MCF 10A (cell line): ENCODE measurements at regions not wholly inside any gene's neighbourhood (a gene's known extent, or its start where the extent isn't known, plus 50 kb on each side); places are given as distances from the start of the nearest gene placed in this dataset.
A peak's percentile ranks its signal among the peaks of the same experiment; 100 is the strongest.

ENCODE experiments used
- BruUV-seq: library from RNA; stranded (reverse); fragments of 400-500 nt; replicated peaks from 2 replicates; lab custom pipeline; 2021; lab: Mats Ljungman, UMichigan
- CTCF ChIA-PET: fragments of 300-600 bp; sonication (Branson Sonifier 250); formaldehyde crosslinking; extraction: SDS; loops from one replicate; lab custom pipeline; 2021; ENCODE audit warnings: antibody characterized with exemption, inconsistent platforms; lab: Yijun Ruan, JAX
- POLR2A ChIA-PET: fragments of 300-600, 350-650 bp; sonication (Branson Sonifier 250); formaldehyde crosslinking; extraction: SDS; loops from one replicate; lab custom pipeline; 2020; ENCODE audit warnings: antibody characterized with exemption, inconsistent platforms; lab: Yijun Ruan, JAX
- DNase-seq: peaks from one replicate; pipeline ENCODE4 v3.0.0-alpha.2; 2018; ENCODE audit not compliant: unreplicated experiment
- H3K27ac Mint-ChIP-seq: one replicate; pipeline ENCODE4 v1.8.0; 2022; ENCODE audit warnings: mild to moderate bottlenecking, low read depth, mixed read lengths; ENCODE audit not compliant: unreplicated experiment
- H3K27me3 Mint-ChIP-seq: one replicate; pipeline ENCODE4 v1.8.0; 2022; ENCODE audit warnings: mixed read lengths; ENCODE audit not compliant: insufficient read depth, unreplicated experiment
- H3K36me3 Mint-ChIP-seq: one replicate; pipeline ENCODE4 v1.8.0; 2022; ENCODE audit warnings: mild to moderate bottlenecking, moderate library complexity, mixed read lengths; ENCODE audit not compliant: insufficient read depth, unreplicated experiment
- H3K4me1 Mint-ChIP-seq: one replicate; pipeline ENCODE4 v1.8.0; 2022; ENCODE audit warnings: mixed read lengths; ENCODE audit not compliant: insufficient read depth, unreplicated experiment
- H3K4me3 Mint-ChIP-seq: one replicate; pipeline ENCODE4 v1.8.0; 2022; ENCODE audit warnings: mild to moderate bottlenecking, moderate library complexity, mixed read lengths; ENCODE audit not compliant: unreplicated experiment
- H3K9me3 Mint-ChIP-seq: one replicate; pipeline ENCODE4 v1.8.0; 2022; ENCODE audit warnings: mixed read lengths; ENCODE audit not compliant: unreplicated experiment
- CTCF ChIP-seq: fragments of 200-600 bp; IDR thresholded peaks from one replicate; pipeline ENCODE4 v1.8.0; 2022; ENCODE audit warnings: antibody characterized with exemption, mild to moderate bottlenecking; ENCODE audit not compliant: unreplicated experiment
- intact Hi-C: fragments of 100-400 bp; cut with micrococcal nuclease; formaldehyde crosslinking; loops from 2 replicates; pipeline ENCODE4 v1.14.1; 2022

- no peaks in the 10 kb centered on the region for H3K36me3 Mint-ChIP-seq
- H3K4me1 Mint-ChIP-seq, result peaks cover 6% of the 10 kb centered on the region
- BruUV-seq, result no TSS peak
- H3K9me3 Mint-ChIP-seq, result peaks cover 7% of the 10 kb centered on the region
- ChIA-PET POLR2A (interaction anchor here (0.7 kb wide), 1 partner anchor 704 kb away, joined by 4 read pairs; no protein-coding TSS in a partner anchor), CTCF (interaction anchor here (0.5 to 7.9 kb wide), 11 partner anchors 9 to 1155 kb away, joined by 3 to 100 read pairs (median 4); no protein-coding TSS in a partner anchor)
- intact Hi-C loops, result loop anchor here (10.0 kb wide), 1 partner anchor 622 kb away; no protein-coding TSS in a partner anchor
- peaks cover 20% of the 10 kb centered on the region for H3K27me3 Mint-ChIP-seq
- no peak for DNase-seq
- TF ChIP-seq CTCF, result no peak
- H3K27ac Mint-ChIP-seq, result no peak overlapping the region
- no peak overlapping the region for H3K4me3 Mint-ChIP-seq
These were observed 66.3 kb upstream of the TAPT1 start for GRCh38 chr4:16292585-16292984.

- H3K4me3 Mint-ChIP-seq, result no peak overlapping the region
- BruUV-seq, result no TSS peak
- no peaks in the 10 kb centered on the region for H3K9me3 Mint-ChIP-seq
- no peaks in the 10 kb centered on the region for H3K36me3 Mint-ChIP-seq
- H3K4me1 Mint-ChIP-seq, result peaks cover 6% of the 10 kb centered on the region
- H3K27me3 Mint-ChIP-seq, result peaks cover 15% of the 10 kb centered on the region
- intact Hi-C loops, result loop anchor here (1.0 to 10.0 kb wide), 5 partner anchors 152 to 1156 kb away; no protein-coding TSS in a partner anchor
- ChIA-PET POLR2A (interaction anchor here (1.1 to 1.4 kb wide), 2 partner anchors 128 to 152 kb away, joined by 3 read pairs; no protein-coding TSS in a partner anchor), CTCF (interaction anchor here (0.5 to 7.9 kb wide), 30 partner anchors 12 to 1294 kb away, joined by 3 to 100 read pairs (median 3); no protein-coding TSS in a partner anchor)
- DNase-seq, result no peak
- no peak for TF ChIP-seq CTCF
- no peak overlapping the region for H3K27ac Mint-ChIP-seq
These were observed 64.6 kb upstream of the TAPT1 start for GRCh38 chr4:16290681-16291420.

- DNase-seq, result peak; percentile 54
- ChIA-PET CTCF (interaction anchor here (0.5 to 7.9 kb wide), 26 partner anchors 11 to 1182 kb away, joined by 3 to 100 read pairs (median 3); no protein-coding TSS in a partner anchor), POLR2A (interaction anchor here (0.6 to 1.4 kb wide), 3 partner anchors 153 to 1287 kb away, joined by 3 to 4 read pairs (median 3); no protein-coding TSS in a partner anchor)
- TF ChIP-seq CTCF, result peak; percentile 53
- BruUV-seq, result no TSS peak
- H3K4me1 Mint-ChIP-seq, result peaks cover 6% of the 10 kb centered on the region
- H3K27me3 Mint-ChIP-seq, result peaks cover 23% of the 10 kb centered on the region
- intact Hi-C loops, result loop anchor here (1.0 to 10.0 kb wide), 5 partner anchors 153 to 1157 kb away; no protein-coding TSS in a partner anchor
- no peak overlapping the region for H3K27ac Mint-ChIP-seq
- H3K9me3 Mint-ChIP-seq, result no peaks in the 10 kb centered on the region
- H3K4me3 Mint-ChIP-seq, result no peak overlapping the region
- no peaks in the 10 kb centered on the region for H3K36me3 Mint-ChIP-seq
These were observed 63.8 kb upstream of the TAPT1 start for GRCh38 chr4:16289897-16290554.

GRCh38 chr4:16284050-16284449, 57.8 kb upstream of the TAPT1 start:
- Mint-ChIP-seq H3K36me3 (no peaks in the 10 kb centered on the region), H3K4me3 (no peak overlapping the region)

More at GRCh38 chr4:16284050-16284449, 57.8 kb upstream of the TAPT1 start:
- ChIA-PET CTCF (no interaction called here), POLR2A (no interaction called here)
- TF ChIP-seq CTCF, result no peak
- no TSS peak for BruUV-seq
- Mint-ChIP-seq H3K9me3 (peaks cover 11% of the 10 kb centered on the region), H3K27me3 (peaks cover 13% of the 10 kb centered on the region), H3K4me1 (no peaks in the 10 kb centered on the region), H3K27ac (no peak overlapping the region)
- no peak for DNase-seq
- intact Hi-C loops, result no loop called here
